Chondrocyte (in vitro differentiated cells): ENCODE measurements at regions not wholly inside any gene's neighbourhood (a gene's known extent, or its start where the extent isn't known, plus 50 kb on each side); places are given as distances from the start of the nearest gene placed in this dataset.

Source experiments
- DNase-seq: peaks from one replicate; pipeline ENCODE4 v3.0.0; 2021; ENCODE audit warnings: mixed read lengths, low spot score
- H3K27ac Mint-ChIP-seq: one replicate; pipeline ENCODE4 v1.8.0; 2021; ENCODE audit warnings: mild to moderate bottlenecking, moderate library complexity, mixed read lengths; ENCODE audit not compliant: unreplicated experiment
- H3K27me3 Mint-ChIP-seq: 2 replicates; pipeline ENCODE4 v1.8.0; 2021; ENCODE audit warnings: low read depth, mixed read lengths
- H3K36me3 Mint-ChIP-seq: 2 replicates; pipeline ENCODE4 v1.8.0; 2021; ENCODE audit warnings: low read depth, mixed read lengths
- H3K4me1 Mint-ChIP-seq: 2 replicates; pipeline ENCODE4 v1.8.0; 2021; ENCODE audit warnings: low read depth, mild to moderate bottlenecking, mixed read lengths
- H3K4me3 Mint-ChIP-seq: one replicate; pipeline ENCODE4 v1.8.0; 2021; ENCODE audit warnings: mild to moderate bottlenecking, moderate library complexity, mixed read lengths; ENCODE audit not compliant: unreplicated experiment
- H3K9me3 Mint-ChIP-seq: 2 replicates; pipeline ENCODE4 v1.8.0; 2021; ENCODE audit warnings: low read depth, mixed read lengths
- CTCF ChIP-seq: fragments of 200-600 bp; sonication (generic); IDR thresholded peaks from 2 replicates; pipeline ENCODE4 v1.5.0; 2021; ENCODE audit warnings: antibody characterized with exemption, mild to moderate bottlenecking, moderate library complexity

GRCh38 chr6:109262261-109262660 is 120.0 kb downstream of the CD164 start:
- H3K27me3 Mint-ChIP-seq, result no peaks in the 10 kb centered on the region
- H3K9me3 Mint-ChIP-seq, result no peaks in the 10 kb centered on the region
- H3K36me3 Mint-ChIP-seq, result peaks cover 2% of the 10 kb centered on the region
- DNase-seq, result no peak
- H3K4me1 Mint-ChIP-seq, result peaks cover 5% of the 10 kb centered on the region
- H3K4me3 Mint-ChIP-seq, result no peak overlapping the region
- no peak overlapping the region for H3K27ac Mint-ChIP-seq
- TF ChIP-seq CTCF, result no peak

GRCh38 chr6:109261811-109262210 is 120.5 kb downstream of the CD164 start:
- no peak for DNase-seq
- Mint-ChIP-seq H3K4me3 (no peak overlapping the region), H3K27ac (no peak overlapping the region), H3K36me3 (peaks cover 2% of the 10 kb centered on the region), H3K4me1 (peaks cover 5% of the 10 kb centered on the region), H3K9me3 (no peaks in the 10 kb centered on the region), H3K27me3 (no peaks in the 10 kb centered on the region)
- TF ChIP-seq CTCF, result no peak

GRCh38 chr6:109260701-109261100 is 121.6 kb downstream of the CD164 start:
- peaks cover 10% of the 10 kb centered on the region for H3K4me1 Mint-ChIP-seq
- H3K27ac Mint-ChIP-seq, result peak overlapping the region; percentile 37
- no peak overlapping the region for H3K4me3 Mint-ChIP-seq
- no peaks in the 10 kb centered on the region for H3K27me3 Mint-ChIP-seq
- TF ChIP-seq CTCF, result no peak
- no peak for DNase-seq
- peaks cover 2% of the 10 kb centered on the region for H3K36me3 Mint-ChIP-seq
- no peaks in the 10 kb centered on the region for H3K9me3 Mint-ChIP-seq

- H3K27me3 Mint-ChIP-seq, result no peaks in the 10 kb centered on the region
- H3K4me1 Mint-ChIP-seq, result peaks cover 10% of the 10 kb centered on the region
- H3K4me3 Mint-ChIP-seq, result no peak overlapping the region
- TF ChIP-seq CTCF, result no peak
- DNase-seq, result no peak
- no peaks in the 10 kb centered on the region for H3K9me3 Mint-ChIP-seq
- no peak overlapping the region for H3K27ac Mint-ChIP-seq
- peaks cover 2% of the 10 kb centered on the region for H3K36me3 Mint-ChIP-seq
These were observed 122.1 kb downstream of the CD164 start for GRCh38 chr6:109260126-109260525.

GRCh38 chr6:109258129-109258528 is 124.1 kb downstream of the CD164 start:
- no peaks in the 10 kb centered on the region for H3K27me3 Mint-ChIP-seq
- H3K9me3 Mint-ChIP-seq, result no peaks in the 10 kb centered on the region
- peaks cover 2% of the 10 kb centered on the region for H3K36me3 Mint-ChIP-seq
- no peak for DNase-seq
- no peak for TF ChIP-seq CTCF
- no peak overlapping the region for H3K27ac Mint-ChIP-seq
- H3K4me1 Mint-ChIP-seq, result peaks cover 10% of the 10 kb centered on the region
- no peak overlapping the region for H3K4me3 Mint-ChIP-seq
